ENCODE measurements at regions not wholly inside any gene's neighbourhood (a gene's known extent, or its start where the extent isn't known, plus 50 kb on each side); places are given as distances from the start of the nearest gene placed in this dataset.

DNA sequence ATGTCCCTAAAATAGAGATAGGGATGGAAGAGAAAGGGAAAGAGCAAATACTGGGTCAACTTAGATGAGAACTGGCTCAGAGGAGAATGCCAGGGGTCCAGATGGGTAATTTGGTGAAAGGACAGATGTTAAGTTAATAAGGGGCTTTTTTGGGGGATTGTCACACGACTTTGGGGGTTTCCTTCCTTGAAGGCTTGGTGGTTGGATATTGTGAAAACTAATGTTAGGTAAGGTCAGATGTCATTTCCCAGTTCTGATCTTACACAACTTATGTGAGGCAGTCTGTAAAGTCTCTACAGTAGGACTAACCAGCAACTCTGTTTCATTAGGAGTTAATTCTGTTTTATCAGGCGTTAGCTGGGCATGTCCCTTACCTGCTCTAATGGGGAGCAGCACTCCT lies 231.1 kb downstream of the NR2F2 start:
- Mint-ChIP-seq H3K4me1 (no peaks in the 10 kb centered on the region), H3K27ac (no peak overlapping the region), H3K9me3 (peaks cover 3% of the 10 kb centered on the region), H3K27me3 (no peaks in the 10 kb centered on the region), H3K36me3 (ENCODE audit: low read depth) (no peaks in the 10 kb centered on the region), H3K4me3 (no peak overlapping the region)
- ChIA-PET CTCF (no interaction called here), POLR2A (no interaction called here)
- no peak for DNase-seq

DNA sequence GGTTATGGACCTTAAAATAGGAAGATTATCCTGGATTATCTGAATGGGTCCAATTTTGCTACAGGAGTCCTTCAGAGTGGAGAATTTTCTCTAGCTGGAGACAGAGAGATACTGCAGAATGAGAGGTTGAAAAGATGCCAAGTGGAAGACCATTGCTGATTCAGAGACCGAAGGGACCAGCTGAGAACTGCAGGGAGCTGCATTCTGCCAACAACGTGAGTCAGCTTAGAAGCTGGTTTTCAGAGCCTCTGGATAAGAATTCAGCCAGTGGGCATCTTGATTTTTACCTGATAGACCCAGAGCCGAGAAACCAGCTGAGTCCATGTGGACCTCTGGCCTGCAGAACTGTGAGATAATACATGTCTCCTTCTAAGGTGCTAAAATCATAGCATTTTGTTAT lies 234.0 kb downstream of the NR2F2 start:
- Mint-ChIP-seq H3K27ac (no peak overlapping the region), H3K4me1 (no peaks in the 10 kb centered on the region), H3K9me3 (peaks cover 3% of the 10 kb centered on the region), H3K36me3 (ENCODE audit: low read depth) (no peaks in the 10 kb centered on the region), H3K27me3 (no peaks in the 10 kb centered on the region), H3K4me3 (no peak overlapping the region)
- POLR2A ChIA-PET = no interaction called here
- no peak for DNase-seq
- CTCF ChIA-PET = interaction anchor here (0.7 kb wide), 1 partner anchor 1948 kb away, joined by 3 read pairs; no protein-coding TSS in a partner anchor

DNA sequence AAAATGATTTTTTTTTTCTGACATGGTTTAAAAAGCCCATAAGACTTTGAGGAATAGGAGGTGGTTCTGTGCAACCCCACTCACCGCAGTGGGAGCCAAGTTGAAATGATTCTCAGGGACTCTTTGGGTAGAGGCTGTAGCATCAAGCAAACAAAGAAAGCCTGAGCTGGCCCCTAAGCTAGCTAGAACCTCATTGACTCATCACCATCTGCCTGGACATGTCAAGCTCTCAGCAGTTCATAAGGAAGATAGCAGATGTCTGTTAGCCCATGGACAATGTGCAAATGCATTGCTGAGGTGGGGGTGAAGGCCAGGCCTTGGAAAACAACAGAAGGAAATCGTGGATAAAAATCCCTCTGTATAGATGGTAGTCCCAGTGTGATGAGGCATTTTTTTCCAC lies 234.8 kb downstream of the NR2F2 start:
- POLR2A ChIA-PET = no interaction called here
- peaks cover 2% of the 10 kb centered on the region for H3K9me3 Mint-ChIP-seq

DNA sequence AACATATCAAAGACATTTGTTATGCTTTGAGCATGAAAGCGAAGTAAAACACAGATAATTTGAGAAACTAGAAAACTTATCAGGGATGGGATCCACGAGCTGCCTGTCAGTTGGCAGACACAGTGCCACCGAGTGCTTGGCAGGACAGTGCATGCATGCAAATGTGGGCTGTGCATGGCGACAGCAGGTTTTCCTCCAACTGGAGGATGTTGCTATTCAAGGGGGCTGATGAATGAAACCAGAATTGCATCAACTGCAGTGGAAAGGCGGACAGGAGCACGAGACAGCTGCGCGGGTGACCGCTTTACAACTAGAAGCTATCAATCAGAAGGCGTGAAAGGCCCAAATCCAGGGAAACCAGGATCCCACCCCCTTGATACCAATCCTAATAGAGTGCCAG lies 244.3 kb downstream of the NR2F2 start:
- CTCF ChIA-PET = no interaction called here
- Mint-ChIP-seq H3K36me3 (ENCODE audit: low read depth) (no peaks in the 10 kb centered on the region), H3K27ac (no peak overlapping the region), H3K4me3 (no peak overlapping the region), H3K27me3 (no peaks in the 10 kb centered on the region), H3K4me1 (no peaks in the 10 kb centered on the region), H3K9me3 (peaks cover 2% of the 10 kb centered on the region)
- DNase-seq = no peak
- POLR2A ChIA-PET = no interaction called here

More for the DNA sequence above, 234.8 kb downstream of the NR2F2 start:
- Mint-ChIP-seq H3K4me1 (no peaks in the 10 kb centered on the region), H3K36me3 (ENCODE audit: low read depth) (no peaks in the 10 kb centered on the region), H3K4me3 (no peak overlapping the region), H3K27ac (no peak overlapping the region), H3K27me3 (no peaks in the 10 kb centered on the region)
- CTCF ChIA-PET = interaction anchor here (0.7 kb wide), 1 partner anchor 1948 kb away, joined by 3 read pairs; no protein-coding TSS in a partner anchor
- no peak for DNase-seq

DNA sequence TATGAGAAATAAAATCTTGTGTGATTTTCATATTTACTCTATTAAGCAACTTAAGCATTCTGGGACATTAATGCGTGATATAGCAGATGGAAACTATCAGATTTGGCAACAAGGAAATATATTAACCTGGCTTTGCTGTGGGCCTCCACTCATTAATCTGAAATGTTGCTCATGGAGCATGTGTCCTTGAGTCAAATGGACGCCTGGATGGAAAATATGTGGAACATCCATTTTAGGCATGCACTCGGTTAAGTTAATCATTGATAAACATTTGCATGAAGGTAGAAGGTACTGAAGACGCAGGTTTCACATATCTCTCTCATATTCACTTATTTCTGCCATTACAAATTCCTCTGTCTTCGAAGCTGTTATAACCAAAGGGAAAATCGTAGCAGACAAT lies 246.1 kb downstream of the NR2F2 start:
- Mint-ChIP-seq H3K36me3 (ENCODE audit: low read depth) (no peaks in the 10 kb centered on the region), H3K4me1 (no peaks in the 10 kb centered on the region), H3K9me3 (peaks cover 2% of the 10 kb centered on the region), H3K4me3 (no peak overlapping the region), H3K27ac (no peak overlapping the region), H3K27me3 (no peaks in the 10 kb centered on the region)
- no peak for DNase-seq
- ChIA-PET CTCF (no interaction called here), POLR2A (no interaction called here)

DNA sequence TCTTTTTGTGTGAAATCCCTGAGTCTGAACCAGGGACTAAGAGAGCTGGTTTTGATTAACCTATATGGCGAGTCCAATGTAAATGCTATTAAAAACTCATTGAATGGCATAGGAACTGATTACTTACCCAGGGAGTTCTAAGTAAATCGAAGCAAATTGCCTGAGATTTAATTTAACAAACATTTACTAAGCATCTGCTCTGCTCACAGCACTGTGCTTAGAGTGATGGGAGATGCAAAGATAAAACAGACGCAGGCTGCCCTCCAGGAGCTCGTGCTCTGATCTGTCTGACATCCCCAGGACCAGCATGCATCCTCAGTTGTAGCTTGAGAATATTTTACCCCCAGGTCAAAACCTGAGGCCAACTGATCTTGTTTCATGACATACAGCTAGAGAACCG lies 247.9 kb downstream of the NR2F2 start:
- H3K36me3 Mint-ChIP-seq (ENCODE audit: low read depth) = no peaks in the 10 kb centered on the region
- no peak overlapping the region for H3K27ac Mint-ChIP-seq
- ChIA-PET POLR2A (no interaction called here), CTCF (no interaction called here)
- H3K4me3 Mint-ChIP-seq = no peak overlapping the region
- peaks cover 2% of the 10 kb centered on the region for H3K9me3 Mint-ChIP-seq
- no peaks in the 10 kb centered on the region for H3K27me3 Mint-ChIP-seq
- no peaks in the 10 kb centered on the region for H3K4me1 Mint-ChIP-seq
- no peak for DNase-seq

DNA sequence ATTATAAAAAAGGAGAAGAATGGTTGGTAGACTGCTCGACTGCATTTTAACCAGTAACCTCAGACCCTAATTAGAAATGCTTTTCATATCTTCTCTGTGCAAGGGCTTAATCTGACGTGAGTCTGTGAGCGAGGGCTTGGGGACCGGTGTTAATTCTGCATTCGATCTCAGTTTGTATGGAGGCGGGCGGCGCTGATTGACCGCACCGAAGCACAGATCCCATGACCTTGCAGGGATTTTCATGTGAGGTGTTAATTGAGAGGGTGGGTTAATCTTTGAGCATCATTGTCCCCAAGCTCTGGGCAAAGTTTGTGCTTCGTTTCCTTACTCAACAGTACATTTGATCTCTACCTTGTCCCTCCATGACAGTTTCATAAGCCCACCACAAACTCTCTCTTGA lies 250.9 kb downstream of the NR2F2 start:
- Mint-ChIP-seq H3K9me3 (no peaks in the 10 kb centered on the region), H3K27ac (no peak overlapping the region), H3K36me3 (ENCODE audit: low read depth) (no peaks in the 10 kb centered on the region), H3K27me3 (no peaks in the 10 kb centered on the region), H3K4me1 (no peaks in the 10 kb centered on the region), H3K4me3 (no peak overlapping the region)
- DNase-seq = no peak
- ChIA-PET POLR2A (no interaction called here), CTCF (no interaction called here)

DNA sequence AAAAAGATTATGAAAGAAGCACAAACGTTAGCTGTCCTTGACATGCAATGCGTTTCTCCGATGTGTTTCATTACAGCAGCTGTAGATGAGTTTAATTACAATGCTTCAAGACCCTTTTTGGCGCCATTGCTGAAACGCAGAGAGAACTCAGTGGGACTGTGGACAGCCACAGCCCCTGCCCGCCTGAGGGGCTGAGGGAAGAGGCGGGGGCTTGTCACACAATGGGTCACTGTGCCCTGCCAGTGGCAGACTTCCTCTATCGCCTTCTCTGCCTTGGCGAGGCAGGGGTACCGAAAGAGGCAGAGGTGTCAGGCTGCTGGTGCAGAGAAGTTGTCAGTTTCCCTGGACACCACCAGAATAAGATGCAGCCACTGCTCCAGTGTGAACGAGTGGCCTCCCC lies 252.0 kb downstream of the NR2F2 start:
- Mint-ChIP-seq H3K4me3 (no peak overlapping the region), H3K4me1 (no peaks in the 10 kb centered on the region), H3K27me3 (no peaks in the 10 kb centered on the region), H3K36me3 (ENCODE audit: low read depth) (no peaks in the 10 kb centered on the region), H3K9me3 (no peaks in the 10 kb centered on the region), H3K27ac (no peak overlapping the region)
- POLR2A ChIA-PET = no interaction called here
- CTCF ChIA-PET = no interaction called here
- DNase-seq = no peak

DNA sequence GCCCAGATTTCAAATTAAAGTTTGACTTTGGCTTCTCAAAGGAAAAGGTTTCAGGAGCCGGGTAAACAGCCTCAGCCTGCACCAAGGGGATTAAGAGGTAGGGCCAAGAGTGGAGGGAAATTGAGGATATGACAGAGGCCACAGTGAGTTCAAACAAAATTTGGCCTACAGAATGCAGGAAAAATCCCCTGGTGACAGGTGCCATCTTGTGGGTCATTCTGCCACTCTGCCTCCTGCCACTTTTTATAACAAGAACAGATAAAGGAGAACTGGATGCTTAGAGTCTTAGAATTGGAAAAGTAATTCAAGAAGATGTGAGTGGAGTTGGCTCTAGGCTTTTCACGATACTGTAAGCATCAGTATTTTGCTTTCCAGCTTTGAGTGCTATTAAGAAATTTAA lies 253.2 kb downstream of the NR2F2 start:
- Mint-ChIP-seq H3K4me1 (no peaks in the 10 kb centered on the region), H3K4me3 (no peak overlapping the region)

DNA sequence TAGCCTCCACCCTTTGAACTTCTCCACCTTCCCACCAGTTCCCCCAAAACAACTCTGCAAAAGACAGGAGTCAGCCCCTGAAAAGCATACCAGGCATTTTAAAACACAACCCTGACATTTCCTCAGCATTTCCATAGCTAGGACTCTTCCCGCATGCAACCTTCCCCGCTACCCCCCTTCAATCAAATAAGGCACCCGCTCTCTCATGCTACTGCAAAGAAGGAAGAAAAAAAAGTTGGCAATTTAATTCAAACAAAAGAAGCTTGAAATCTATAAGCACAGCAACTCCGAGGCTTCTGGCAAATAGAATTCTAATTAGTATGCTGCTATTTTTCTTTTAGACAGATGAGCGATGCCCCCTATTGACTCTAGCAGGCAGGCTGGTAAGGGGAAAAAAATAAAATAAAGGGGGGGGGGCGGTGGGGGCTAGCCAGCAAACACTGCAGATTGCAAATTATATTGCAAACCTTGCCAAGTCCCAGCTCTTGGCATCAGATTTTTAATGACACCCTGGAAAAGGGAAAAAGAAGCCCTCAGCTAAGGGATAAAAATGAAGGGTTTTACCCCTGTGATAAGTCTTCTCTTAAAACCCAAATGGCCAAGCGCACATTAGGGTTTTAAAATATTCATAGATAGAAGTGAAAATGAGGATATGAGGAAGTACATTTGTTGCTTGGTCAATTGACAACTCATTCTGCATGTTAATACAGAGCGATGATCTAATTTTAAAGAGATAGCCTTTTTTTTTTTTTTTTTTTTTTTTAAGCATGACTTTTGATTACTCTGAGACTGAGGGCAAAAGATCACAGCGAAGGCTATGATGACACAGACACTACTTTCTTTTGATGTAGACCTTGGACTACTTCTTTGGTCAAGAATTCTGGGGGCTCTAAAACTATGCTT lies 255.2 kb downstream of the NR2F2 start:
- no peak overlapping the region for H3K27ac Mint-ChIP-seq
- no peaks in the 10 kb centered on the region for H3K4me1 Mint-ChIP-seq
- H3K27me3 Mint-ChIP-seq = no peaks in the 10 kb centered on the region
- CTCF ChIA-PET = interaction anchor here (0.7 kb wide), 1 partner anchor 1254 kb away, joined by 3 read pairs; no protein-coding TSS in a partner anchor
- H3K36me3 Mint-ChIP-seq (ENCODE audit: low read depth) = no peaks in the 10 kb centered on the region
- H3K9me3 Mint-ChIP-seq = no peaks in the 10 kb centered on the region
- no peak for DNase-seq
- no peak overlapping the region for H3K4me3 Mint-ChIP-seq
- POLR2A ChIA-PET = no interaction called here

More for the DNA sequence above, 253.2 kb downstream of the NR2F2 start:
- POLR2A ChIA-PET = no interaction called here
- no peak overlapping the region for H3K27ac Mint-ChIP-seq
- no peaks in the 10 kb centered on the region for H3K27me3 Mint-ChIP-seq
- DNase-seq = no peak
- H3K9me3 Mint-ChIP-seq = no peaks in the 10 kb centered on the region
- CTCF ChIA-PET = no interaction called here
- H3K36me3 Mint-ChIP-seq (ENCODE audit: low read depth) = no peaks in the 10 kb centered on the region

DNA sequence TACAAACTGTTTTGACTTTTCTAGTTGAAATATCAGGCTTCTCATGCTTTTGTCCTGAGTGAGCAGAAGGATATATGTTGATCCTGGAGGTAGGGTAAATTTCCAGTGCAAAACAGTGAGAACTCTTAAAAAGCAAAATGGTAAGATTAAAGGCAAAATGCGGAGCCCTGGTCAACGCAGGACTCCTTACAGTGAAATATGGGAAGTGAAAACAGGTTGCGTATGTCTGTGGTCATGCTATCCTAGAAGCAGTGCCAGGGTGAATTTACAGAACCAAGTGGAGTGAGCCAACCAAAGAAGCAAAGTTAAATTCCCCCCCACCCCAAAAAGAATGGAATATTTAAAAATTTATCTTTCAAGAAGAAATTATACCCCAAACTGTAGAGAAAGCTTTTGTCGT lies 256.4 kb downstream of the NR2F2 start:
- Mint-ChIP-seq H3K36me3 (ENCODE audit: low read depth) (no peaks in the 10 kb centered on the region), H3K4me1 (no peaks in the 10 kb centered on the region), H3K9me3 (no peaks in the 10 kb centered on the region), H3K4me3 (no peak overlapping the region), H3K27me3 (no peaks in the 10 kb centered on the region), H3K27ac (no peak overlapping the region)
- no peak for DNase-seq
- CTCF ChIA-PET = no interaction called here
- POLR2A ChIA-PET = no interaction called here

DNA sequence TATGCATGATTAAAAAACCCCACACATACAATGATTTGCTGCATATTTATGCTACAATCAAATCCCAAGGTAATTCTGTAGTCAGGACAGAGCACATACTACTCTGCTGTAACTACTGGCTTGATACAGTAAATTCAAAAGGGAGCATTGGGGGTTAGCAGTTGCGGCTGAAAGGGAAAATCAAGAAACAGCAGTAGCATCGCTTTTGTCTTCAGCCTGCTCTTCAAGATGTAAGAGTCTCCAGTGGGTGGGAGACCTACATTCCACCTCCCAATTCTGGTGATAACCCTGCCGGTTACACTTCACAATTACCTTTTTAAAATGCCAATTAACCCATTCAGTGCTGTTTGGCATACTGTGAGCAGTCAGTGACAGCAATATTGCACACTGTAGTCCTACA lies 259.4 kb downstream of the NR2F2 start:
- no peak overlapping the region for H3K27ac Mint-ChIP-seq
- ChIA-PET POLR2A (no interaction called here), CTCF (no interaction called here)
- no peak for DNase-seq
- no peaks in the 10 kb centered on the region for H3K4me1 Mint-ChIP-seq
- no peak overlapping the region for H3K4me3 Mint-ChIP-seq
- H3K36me3 Mint-ChIP-seq (ENCODE audit: low read depth) = no peaks in the 10 kb centered on the region
- H3K9me3 Mint-ChIP-seq = no peaks in the 10 kb centered on the region
- no peaks in the 10 kb centered on the region for H3K27me3 Mint-ChIP-seq

DNA sequence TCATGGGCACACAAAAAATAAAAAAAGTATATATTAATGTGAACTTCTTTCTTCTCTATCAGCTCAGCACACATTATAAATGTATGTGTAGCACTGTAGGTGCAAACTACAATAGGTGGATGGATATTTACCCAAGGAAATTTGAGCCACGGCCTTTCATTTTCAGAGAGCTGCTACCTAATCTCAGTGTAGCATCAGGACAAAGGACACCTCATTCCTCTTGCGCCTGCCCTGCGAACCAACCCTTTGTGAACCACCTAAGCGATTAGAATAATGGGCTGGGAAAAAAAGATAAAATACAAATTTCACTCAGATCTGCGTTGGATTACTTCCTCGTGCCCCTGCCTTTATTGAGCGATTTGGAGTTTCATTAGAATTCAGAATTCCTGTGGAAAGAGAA lies 263.2 kb downstream of the NR2F2 start:
- POLR2A ChIA-PET = no interaction called here
- no peaks in the 10 kb centered on the region for H3K36me3 Mint-ChIP-seq (ENCODE audit: low read depth)
- no peak overlapping the region for H3K4me3 Mint-ChIP-seq
- CTCF ChIA-PET = no interaction called here
- no peaks in the 10 kb centered on the region for H3K9me3 Mint-ChIP-seq
- no peaks in the 10 kb centered on the region for H3K4me1 Mint-ChIP-seq
- no peak for DNase-seq
- no peaks in the 10 kb centered on the region for H3K27me3 Mint-ChIP-seq
- no peak overlapping the region for H3K27ac Mint-ChIP-seq

DNA sequence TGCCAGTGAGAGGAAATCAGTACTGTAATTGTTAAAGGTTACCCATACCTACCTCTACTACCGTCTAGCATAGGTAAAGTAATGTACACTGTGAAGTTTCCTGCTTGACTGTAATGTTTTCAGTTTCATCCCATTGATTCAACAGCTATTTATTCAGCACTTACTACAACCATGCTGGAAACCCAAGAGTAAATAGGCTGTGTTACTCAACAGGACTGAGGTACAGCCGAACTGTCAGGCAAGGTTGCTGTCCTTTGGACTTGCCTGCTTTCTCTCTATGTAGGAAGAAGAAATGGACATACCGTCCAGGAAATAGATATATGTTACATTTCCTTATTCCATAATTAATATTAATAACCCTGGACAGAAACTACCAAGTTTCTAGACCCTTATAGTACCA lies 265.5 kb downstream of the NR2F2 start:
- no peaks in the 10 kb centered on the region for H3K4me1 Mint-ChIP-seq
- no peaks in the 10 kb centered on the region for H3K36me3 Mint-ChIP-seq (ENCODE audit: low read depth)

More for the DNA sequence above, 265.5 kb downstream of the NR2F2 start:
- H3K27me3 Mint-ChIP-seq = no peaks in the 10 kb centered on the region
- no peak for DNase-seq
- ChIA-PET POLR2A (no interaction called here), CTCF (no interaction called here)
- no peak overlapping the region for H3K4me3 Mint-ChIP-seq
- no peak overlapping the region for H3K27ac Mint-ChIP-seq
- H3K9me3 Mint-ChIP-seq = no peaks in the 10 kb centered on the region
